GM10248 (cell line): ENCODE measurements at regions not wholly inside any gene's neighbourhood (a gene's known extent, or its start where the extent isn't known, plus 50 kb on each side); places are given as distances from the start of the nearest gene placed in this dataset.
"Not testable (repeated sequence)": the region's sequence is repeated elsewhere in the genome, so short reads cannot be mapped to it uniquely, and the experiment has no call there.

Source experiments
- CTCF ChIA-PET: fragments of 300-600 bp; sonication (Branson Sonifier 250); formaldehyde crosslinking; extraction: SDS; loops from one replicate; lab custom pipeline; 2021; ENCODE audit warnings: antibody characterized with exemption; lab: Yijun Ruan, JAX
- POLR2A ChIA-PET: fragments of 350-650 bp; sonication (Branson Sonifier 250); formaldehyde crosslinking; extraction: SDS; loops from one replicate; lab custom pipeline; 2020; ENCODE audit warnings: antibody characterized with exemption; lab: Yijun Ruan, JAX
- DNase-seq: peaks from one replicate; pipeline ENCODE4 v3.0.0; 2012; ENCODE audit errors: extremely low spot score
- TF ChIP-seq, protein P1 (sequence below): IDR thresholded peaks from 2 replicates; pipeline ENCODE4 v1.5.1; 2012; ENCODE audit warnings: mild to moderate bottlenecking, low read depth; ENCODE audit errors: extremely low read depth, missing control alignments, control extremely low read depth

DNA sequence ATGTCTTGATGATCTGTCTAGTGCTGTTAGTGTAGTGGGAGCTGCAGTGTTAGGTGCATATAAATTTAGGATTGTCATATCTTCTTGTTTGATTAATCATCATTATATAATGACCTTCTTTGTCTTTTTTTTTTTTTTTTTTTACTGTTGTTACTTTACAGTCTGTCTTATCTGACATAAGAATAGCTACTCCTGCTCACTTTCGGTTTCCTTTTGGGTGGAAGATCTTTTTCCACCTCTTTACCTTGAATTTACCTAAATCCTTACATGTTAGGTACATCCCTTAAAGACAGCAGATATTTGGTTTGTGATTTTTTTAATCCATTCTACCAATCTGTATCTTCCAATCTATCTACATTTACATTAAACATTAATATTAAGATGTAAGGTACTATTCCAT lies 113.6 kb upstream of the PCLO start:
- ChIA-PET POLR2A (no interaction called here), CTCF (no interaction called here)
- no peak for DNase-seq
- TF ChIP-seq, protein P1, sequence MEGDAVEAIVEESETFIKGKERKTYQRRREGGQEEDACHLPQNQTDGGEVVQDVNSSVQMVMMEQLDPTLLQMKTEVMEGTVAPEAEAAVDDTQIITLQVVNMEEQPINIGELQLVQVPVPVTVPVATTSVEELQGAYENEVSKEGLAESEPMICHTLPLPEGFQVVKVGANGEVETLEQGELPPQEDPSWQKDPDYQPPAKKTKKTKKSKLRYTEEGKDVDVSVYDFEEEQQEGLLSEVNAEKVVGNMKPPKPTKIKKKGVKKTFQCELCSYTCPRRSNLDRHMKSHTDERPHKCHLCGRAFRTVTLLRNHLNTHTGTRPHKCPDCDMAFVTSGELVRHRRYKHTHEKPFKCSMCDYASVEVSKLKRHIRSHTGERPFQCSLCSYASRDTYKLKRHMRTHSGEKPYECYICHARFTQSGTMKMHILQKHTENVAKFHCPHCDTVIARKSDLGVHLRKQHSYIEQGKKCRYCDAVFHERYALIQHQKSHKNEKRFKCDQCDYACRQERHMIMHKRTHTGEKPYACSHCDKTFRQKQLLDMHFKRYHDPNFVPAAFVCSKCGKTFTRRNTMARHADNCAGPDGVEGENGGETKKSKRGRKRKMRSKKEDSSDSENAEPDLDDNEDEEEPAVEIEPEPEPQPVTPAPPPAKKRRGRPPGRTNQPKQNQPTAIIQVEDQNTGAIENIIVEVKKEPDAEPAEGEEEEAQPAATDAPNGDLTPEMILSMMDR = no peak

- CTCF ChIA-PET = no interaction called here
- DNase-seq = no peak
- TF ChIP-seq, protein P1 = no peak
- POLR2A ChIA-PET = no interaction called here
Observed at GRCh38 chr7:83273699-83274098, 111.0 kb upstream of the PCLO start.

DNA sequence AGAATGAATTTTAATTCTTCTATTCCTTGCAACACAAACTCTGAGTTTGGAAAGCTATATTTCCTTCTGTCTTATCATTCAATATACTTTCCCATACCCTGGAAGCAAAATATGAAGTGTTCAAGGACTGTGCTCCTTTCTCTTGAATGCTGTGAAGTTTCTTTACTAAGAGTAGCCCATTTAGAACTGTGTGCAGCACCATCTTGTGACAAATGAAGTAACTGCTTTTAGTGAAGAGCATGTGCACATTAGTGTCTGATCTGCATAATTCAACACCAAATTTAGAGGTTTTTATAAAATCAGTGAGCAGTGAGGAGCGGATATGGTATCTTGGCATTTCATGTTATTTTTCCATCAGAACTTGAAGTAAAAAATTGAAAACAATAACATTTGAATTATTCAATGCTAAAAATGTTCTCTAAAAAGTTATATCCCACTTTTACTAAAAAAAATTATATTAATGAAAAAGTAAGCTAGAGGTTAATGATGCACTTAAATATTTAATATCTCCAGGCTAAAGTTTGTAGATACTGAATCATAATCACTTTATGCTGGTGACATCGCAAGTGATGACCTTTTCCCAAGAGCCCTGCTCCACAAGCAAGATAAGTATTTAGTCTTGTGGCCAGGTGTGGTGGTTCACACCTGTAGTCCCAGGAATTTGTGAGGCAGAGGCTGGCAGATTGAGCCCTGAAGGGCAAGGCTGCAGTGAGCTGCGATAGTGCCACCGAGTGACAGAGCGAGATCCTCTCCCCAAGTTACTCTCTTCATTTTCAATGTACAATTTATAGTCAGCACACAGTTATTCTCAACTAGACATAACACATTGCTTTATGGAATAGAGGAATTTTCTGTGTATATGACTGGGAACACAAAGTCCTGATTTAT lies 108.8 kb upstream of the PCLO start:
- ChIA-PET CTCF (interaction anchor here (1.0 to 1.5 kb wide), 4 partner anchors 11 to 461 kb away, joined by 3 read pairs; no protein-coding TSS in a partner anchor), POLR2A (no interaction called here)
- TF ChIP-seq, protein P1 = peak; percentile 46
- DNase-seq = no peak

DNA sequence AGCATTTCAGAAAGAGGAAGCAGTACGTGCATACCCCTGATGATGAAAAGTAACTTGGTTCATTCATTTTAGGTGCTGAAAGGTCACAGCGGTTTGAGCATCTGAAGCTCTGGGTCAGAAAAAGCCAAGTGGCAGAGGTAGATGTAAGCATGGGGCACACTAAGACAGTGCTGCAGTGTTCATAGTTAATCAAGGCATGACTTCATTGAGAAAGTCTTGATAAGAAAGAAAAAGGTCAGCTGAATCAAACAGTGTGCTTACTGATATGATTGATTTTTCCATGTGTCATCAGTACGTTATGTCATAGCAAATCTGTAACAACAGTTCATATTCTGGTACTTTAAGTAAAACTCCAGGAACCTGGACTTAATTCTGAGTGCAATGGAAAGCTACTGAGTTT lies 107.7 kb upstream of the PCLO start:
- no peak for DNase-seq
- ChIA-PET POLR2A (no interaction called here), CTCF (interaction anchor here (1.2 kb wide), 1 partner anchor 13 kb away, joined by 3 read pairs; no protein-coding TSS in a partner anchor)
- TF ChIP-seq, protein P1 = no peak

- DNase-seq = no peak
- TF ChIP-seq, protein P1 = no peak
- ChIA-PET CTCF (interaction anchor here (1.1 to 1.4 kb wide), 2 partner anchors 11 to 31 kb away, joined by 4 to 5 read pairs; no protein-coding TSS in a partner anchor), POLR2A (no interaction called here)
Observed at GRCh38 chr7:83267141-83267631, 104.5 kb upstream of the PCLO start.

DNA sequence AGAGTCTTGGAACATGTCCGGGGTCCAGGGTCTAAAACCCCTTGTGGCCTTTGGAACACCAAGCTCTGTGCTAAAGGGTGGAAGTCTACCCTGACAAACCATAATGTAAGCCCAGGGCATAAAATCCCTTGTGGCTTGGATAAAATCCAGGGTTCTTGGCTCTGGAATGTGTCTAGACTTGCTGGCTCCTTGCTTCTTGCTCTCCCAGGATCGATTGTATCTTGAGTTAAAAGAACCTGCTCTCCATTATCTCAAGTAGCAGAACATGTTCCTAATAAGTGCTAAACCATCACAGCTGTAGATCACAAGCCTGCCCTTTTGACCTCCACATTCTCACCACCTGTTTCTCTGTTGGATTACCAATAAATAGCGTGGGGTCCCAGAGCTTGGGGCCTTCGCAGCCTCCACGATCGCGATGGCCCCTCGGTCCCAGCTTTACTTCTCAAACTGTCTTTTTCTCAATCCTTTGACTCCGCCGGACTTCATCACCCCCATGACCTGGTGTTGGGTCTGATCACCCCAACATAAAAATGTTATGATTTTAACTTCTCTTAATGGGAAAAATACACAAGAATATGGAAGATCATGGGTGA lies 100.9 kb upstream of the PCLO start:
- POLR2A ChIA-PET, DNase-seq, CTCF ChIA-PET: not testable (repeated sequence)
